HepG2 (cell line): ENCODE measurements at regions not wholly inside any gene's neighbourhood (a gene's known extent, or its start where the extent isn't known, plus 50 kb on each side); places are given as distances from the start of the nearest gene placed in this dataset.

Experiments
- ATAC-seq: fragments of 200-7000 bp; cut with Tn5 transposase; 3 replicates; pipeline ENCODE4 v1.9.1; 2020; ENCODE audit warnings: mild to moderate bottlenecking, moderate library complexity
- BruUV-seq: library from RNA; stranded (reverse); fragments of 400-500 nt; replicated peaks from 2 replicates; lab custom pipeline; 2021; lab: Mats Ljungman, UMichigan
- CTCF ChIA-PET: fragments of 300-600 bp; formaldehyde crosslinking; extraction: SDS; loops from one replicate; lab custom pipeline; 2021; ENCODE audit warnings: low total read pairs, inconsistent platforms, low intra/inter-chr PET ratio; lab: Yijun Ruan, JAX
- POLR2A ChIA-PET: fragments of 350-600 bp; sonication (Branson Sonifier 250); formaldehyde crosslinking; loops from one replicate; lab custom pipeline; 2020; ENCODE audit warnings: antibody characterized with exemption, inconsistent platforms; lab: Yijun Ruan, JAX
- DNase-seq: peaks from one replicate; pipeline ENCODE4 v3.0.0-alpha.2; 2015; ENCODE audit warnings: low spot score
- FAIRE-seq: peaks from 3 replicates; lab custom pipeline; 2011; peaks lifted over from hg19 to GRCh38; lab: Jason Lieb, UNC
- H2AFZ ChIP-seq: one replicate; pipeline ENCODE4 v1.6.1; 2011; ENCODE audit warnings: low read length, inconsistent platforms
- H3K27ac ChIP-seq: fragments of 300-600 bp; 3 replicates; pipeline ENCODE4 v1.8.0; 2011; ENCODE audit warnings: mixed run types, mild to moderate bottlenecking, mixed read lengths, low read length, inconsistent platforms; ENCODE audit not compliant: insufficient read depth; ENCODE audit errors: extremely low read length
- H3K27me3 ChIP-seq, 2 experiments: fragments of 200-600 bp in 1 of 2; 2 replicates in 1 of 2; 3 replicates in 1 of 2; pipeline versions ENCODE4 v1.6.0 to v1.8.0; 2011; ENCODE audit warnings: low read length in 2 of 2, mild to moderate bottlenecking in 2 of 2, moderate library complexity in 2 of 2, inconsistent platforms in 1 of 2; ENCODE audit not compliant: insufficient read depth in 2 of 2, control insufficient read depth in 1 of 2
- H3K36me3 ChIP-seq, 2 experiments: fragments of 200-600 bp in 1 of 2; replicated peaks in 1 of 2; 2 replicates in 1 of 2; 3 replicates in 1 of 2; pipeline versions ENCODE4 v1.5.1 to v1.8.0; 2011; ENCODE audit warnings: low read length in 2 of 2, inconsistent platforms in 1 of 2; ENCODE audit not compliant: insufficient read depth in 2 of 2, control insufficient read depth in 1 of 2
- H3K4me1 ChIP-seq: 2 replicates; pipeline ENCODE4 v1.5.1; 2012; ENCODE audit warnings: low read length, inconsistent platforms; ENCODE audit not compliant: insufficient read depth
- H3K4me2 ChIP-seq: 2 replicates; pipeline ENCODE4 v1.6.0; 2011; ENCODE audit warnings: low read depth, low read length, inconsistent platforms
- H3K4me3 ChIP-seq, 3 experiments: fragments of 200-600 bp in 1 of 3; sonication (generic), shearing (Covaris generic) in 1 of 3; replicated peaks in 1 of 3; 2 replicates each; pipeline ENCODE4 v1.5.1; 2011 to 2016; ENCODE audit warnings: low read length in 3 of 3, inconsistent platforms in 2 of 3, low read depth in 2 of 3, mild to moderate bottlenecking in 2 of 3, control low read depth in 1 of 3, mixed read lengths in 1 of 3; ENCODE audit not compliant: insufficient read depth in 1 of 3
- H3K79me2 ChIP-seq: one replicate; pipeline ENCODE4 v1.6.1; 2011; ENCODE audit warnings: low read length, inconsistent platforms; ENCODE audit not compliant: insufficient read depth
- H3K9ac ChIP-seq: 2 replicates; pipeline ENCODE4 v1.6.0; 2011; ENCODE audit warnings: mild to moderate bottlenecking, low read depth, low read length, inconsistent platforms; ENCODE audit not compliant: insufficient read depth
- H3K9me3 ChIP-seq: 2 replicates; pipeline ENCODE4 v1.5.1; 2012; ENCODE audit warnings: mild to moderate bottlenecking, low read length
- H4K20me1 ChIP-seq: 2 replicates; pipeline ENCODE4 v1.6.0; 2011; ENCODE audit warnings: inconsistent platforms, mild to moderate bottlenecking, low read length, moderate library complexity; ENCODE audit not compliant: insufficient read depth
- CEBPG ChIP-seq: IDR thresholded peaks from 2 replicates; pipeline ENCODE4 v1.6.1; 2016
- FOXK2 ChIP-seq: fragments of 450-650 bp; IDR thresholded peaks from 2 replicates; pipeline ENCODE4 v1.6.1; 2016
- FOXO1 ChIP-seq: sonication (generic); formaldehyde crosslinking; IDR thresholded peaks from 2 replicates; pipeline ENCODE4 v1.4.0; 2020; ENCODE audit warnings: missing genetic modification reagents
- MIER2 ChIP-seq: IDR thresholded peaks from 2 replicates; pipeline ENCODE4 v1.6.1; 2016; ENCODE audit warnings: missing biosample characterization, missing genetic modification reagents
- NFIC ChIP-seq: IDR thresholded peaks from 2 replicates; pipeline ENCODE4 v1.6.1; 2012; ENCODE audit warnings: mild to moderate bottlenecking, low read length, inconsistent platforms
- NONO ChIP-seq, 2 experiments: fragments of 450-650 bp in 1 of 2; sonication (generic) in 1 of 2; formaldehyde crosslinking in 1 of 2; IDR thresholded peaks in 1 of 2; conservative IDR thresholded peaks in 1 of 2; 2 replicates each; pipeline versions ENCODE4 v1.6.1 to v1.8.0; 2017 to 2022; ENCODE audit warnings: mild to moderate bottlenecking in 1 of 2, missing genetic modification reagents in 1 of 2, moderate library complexity in 1 of 2
- SALL1 ChIP-seq: sonication (generic); formaldehyde crosslinking; IDR thresholded peaks from 2 replicates; pipeline ENCODE4 v1.8.0; 2022; ENCODE audit warnings: mild to moderate bottlenecking, missing genetic modification reagents
- SIN3B ChIP-seq: fragments of 150-350 bp; IDR thresholded peaks from 2 replicates; pipeline ENCODE4 v1.6.1; 2014; ENCODE audit warnings: low read length
- ZSCAN29 ChIP-seq: sonication (generic); formaldehyde crosslinking; conservative IDR thresholded peaks from 2 replicates; pipeline ENCODE4 v1.4.0; 2020; ENCODE audit warnings: mild to moderate bottlenecking, missing genetic modification reagents
- WGBS: methylation state at CpG from one replicate; pipeline ENCODE4 v1.1.6; 2017; ENCODE audit warnings: low lambda C conversion rate; 5-methylcytosine and 5-hydroxymethylcytosine counted together
- in situ Hi-C: cut with HindIII; loops from 2 replicates; pipeline ENCODE4 v1.10.0; 2017; ENCODE audit warnings: low pct_unique_long_range_greater_than_20kb; ENCODE audit not compliant: extremely low pct_ligation_motif_present
- intact Hi-C: fragments of 100-400 bp; cut with micrococcal nuclease; formaldehyde crosslinking; loops from one replicate; pipeline ENCODE4 v1.10.0; 2022; ENCODE audit not compliant: unreplicated experiment
- TF ChIP-seq, protein P1 (sequence below): sonication (generic); formaldehyde crosslinking; conservative IDR thresholded peaks from 2 replicates; pipeline ENCODE4 v1.5.0; 2020; ENCODE audit warnings: missing genetic modification reagents
- TF ChIP-seq, protein P2 (sequence below): sonication (generic); formaldehyde crosslinking; IDR thresholded peaks from 2 replicates; pipeline ENCODE4 v1.4.0; 2020; ENCODE audit warnings: mild to moderate bottlenecking, missing genetic modification reagents
- TF ChIP-seq, protein P3 (sequence below): sonication (generic); formaldehyde crosslinking; IDR thresholded peaks from 2 replicates; pipeline ENCODE4 v1.5.1; 2020; ENCODE audit warnings: missing genetic modification reagents, mild to moderate bottlenecking, borderline replicate concordance
- TF ChIP-seq, protein P4 (sequence below): sonication (generic); formaldehyde crosslinking; IDR thresholded peaks from 2 replicates; pipeline ENCODE4 v1.5.0; 2020; ENCODE audit warnings: mild to moderate bottlenecking, missing genetic modification reagents
- TF ChIP-seq, protein P5 (sequence below): sonication (generic); formaldehyde crosslinking; IDR thresholded peaks from 2 replicates; pipeline ENCODE4 v1.4.0; 2020; ENCODE audit warnings: missing genetic modification reagents

DNA sequence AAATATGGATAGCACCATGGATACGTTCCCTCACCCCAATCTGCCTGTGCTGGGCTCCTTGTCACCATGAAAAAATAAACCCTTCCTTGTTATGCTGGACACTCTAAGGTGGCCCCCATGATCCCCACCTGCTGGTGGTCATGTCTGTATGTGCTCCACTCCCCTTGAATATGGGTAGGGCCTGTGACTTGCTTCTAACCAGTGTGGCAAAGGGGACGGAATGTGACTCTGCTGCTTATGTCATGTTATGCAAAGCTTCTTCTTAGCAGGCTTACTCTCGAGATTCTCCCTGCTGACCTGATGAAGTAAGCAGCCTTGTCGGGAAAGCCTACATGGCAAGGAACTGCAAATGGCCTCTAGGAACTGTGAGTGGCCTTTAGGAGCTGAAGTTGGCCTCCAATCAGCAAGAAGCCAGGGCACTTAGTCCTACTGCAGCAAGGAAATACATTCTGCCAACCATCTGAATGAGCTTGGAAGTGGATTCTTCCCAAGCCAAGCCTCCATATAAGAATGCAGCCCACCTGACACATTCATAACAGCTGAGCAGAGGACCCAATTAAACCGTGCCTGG is 159.9 kb downstream of the CCDC34 start (continued):
- TF ChIP-seq, protein P1, sequence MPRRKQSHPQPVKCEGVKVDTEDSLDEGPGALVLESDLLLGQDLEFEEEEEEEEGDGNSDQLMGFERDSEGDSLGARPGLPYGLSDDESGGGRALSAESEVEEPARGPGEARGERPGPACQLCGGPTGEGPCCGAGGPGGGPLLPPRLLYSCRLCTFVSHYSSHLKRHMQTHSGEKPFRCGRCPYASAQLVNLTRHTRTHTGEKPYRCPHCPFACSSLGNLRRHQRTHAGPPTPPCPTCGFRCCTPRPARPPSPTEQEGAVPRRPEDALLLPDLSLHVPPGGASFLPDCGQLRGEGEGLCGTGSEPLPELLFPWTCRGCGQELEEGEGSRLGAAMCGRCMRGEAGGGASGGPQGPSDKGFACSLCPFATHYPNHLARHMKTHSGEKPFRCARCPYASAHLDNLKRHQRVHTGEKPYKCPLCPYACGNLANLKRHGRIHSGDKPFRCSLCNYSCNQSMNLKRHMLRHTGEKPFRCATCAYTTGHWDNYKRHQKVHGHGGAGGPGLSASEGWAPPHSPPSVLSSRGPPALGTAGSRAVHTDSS (CRISPR knock-in tag), result no peak
- TF ChIP-seq SIN3B (no peak), ZSCAN29 (CRISPR knock-in tag) (no peak), MIER2 (CRISPR knock-in tag) (no peak), FOXK2 (no peak)
- TF ChIP-seq, protein P2, sequence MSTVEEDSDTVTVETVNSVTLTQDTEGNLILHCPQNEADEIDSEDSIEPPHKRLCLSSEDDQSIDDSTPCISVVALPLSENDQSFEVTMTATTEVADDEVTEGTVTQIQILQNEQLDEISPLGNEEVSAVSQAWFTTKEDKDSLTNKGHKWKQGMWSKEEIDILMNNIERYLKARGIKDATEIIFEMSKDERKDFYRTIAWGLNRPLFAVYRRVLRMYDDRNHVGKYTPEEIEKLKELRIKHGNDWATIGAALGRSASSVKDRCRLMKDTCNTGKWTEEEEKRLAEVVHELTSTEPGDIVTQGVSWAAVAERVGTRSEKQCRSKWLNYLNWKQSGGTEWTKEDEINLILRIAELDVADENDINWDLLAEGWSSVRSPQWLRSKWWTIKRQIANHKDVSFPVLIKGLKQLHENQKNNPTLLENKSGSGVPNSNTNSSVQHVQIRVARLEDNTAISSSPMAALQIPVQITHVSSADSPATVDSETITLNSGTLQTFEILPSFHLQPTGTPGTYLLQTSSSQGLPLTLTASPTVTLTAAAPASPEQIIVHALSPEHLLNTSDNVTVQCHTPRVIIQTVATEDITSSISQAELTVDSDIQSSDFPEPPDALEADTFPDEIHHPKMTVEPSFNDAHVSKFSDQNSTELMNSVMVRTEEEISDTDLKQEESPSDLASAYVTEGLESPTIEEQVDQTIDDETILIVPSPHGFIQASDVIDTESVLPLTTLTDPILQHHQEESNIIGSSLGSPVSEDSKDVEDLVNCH (CRISPR knock-in tag), result no peak
- TF ChIP-seq, all 625 proteins: peak for 0

DNA sequence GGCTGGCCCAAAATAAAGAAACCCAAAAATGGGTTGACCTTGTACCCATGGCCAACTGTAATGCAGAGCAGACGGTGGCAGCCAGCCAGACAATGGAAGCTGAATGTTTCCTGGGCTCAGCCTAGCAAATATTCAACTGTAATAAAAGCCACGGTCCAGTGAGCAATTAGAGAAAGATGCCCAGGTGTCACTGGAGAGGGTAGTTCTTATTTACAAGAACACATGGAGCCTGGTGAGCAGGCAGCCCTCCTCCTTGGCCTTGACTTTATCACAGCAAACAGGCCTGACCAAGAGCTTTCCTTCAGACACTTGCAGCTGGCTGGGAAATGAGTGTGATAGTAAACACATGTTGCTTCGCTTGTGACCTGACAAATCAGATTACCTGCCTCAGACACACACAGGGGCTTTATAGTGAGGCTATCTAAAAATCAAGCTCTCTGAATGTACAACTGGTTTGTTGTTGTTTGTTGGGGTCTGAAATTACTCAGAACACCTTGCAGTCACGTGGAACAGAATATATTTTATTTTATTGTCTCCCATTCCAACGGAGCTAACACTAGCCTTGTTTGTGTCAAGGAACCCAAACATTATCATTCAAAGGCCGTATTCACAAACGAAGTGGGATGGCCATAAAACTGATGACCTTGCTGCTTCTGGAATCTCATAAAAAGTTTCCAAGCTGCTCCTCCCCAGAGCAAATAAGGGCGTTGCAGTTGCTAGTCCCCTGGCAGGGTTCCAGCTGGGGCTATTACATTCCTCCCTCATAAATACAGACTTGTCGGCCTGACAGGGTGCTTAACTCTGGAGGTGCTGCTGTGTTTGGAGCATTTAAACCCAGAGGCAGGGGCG is 161.1 kb downstream of the BBOX1 start:
- no peaks in the 10 kb centered on the region for H4K20me1 ChIP-seq
- H3K36me3 ChIP-seq, result no peaks in the 10 kb centered on the region
- ATAC-seq (peak; percentile 93), DNase-seq (peak; percentile 96), FAIRE-seq (peak; percentile 70)
- POLR2A ChIA-PET, result interaction anchor here (0.9 to 1.4 kb wide), 4 partner anchors 14 to 305 kb away, joined by 3 to 9 read pairs (median 4); partner anchors contain the start of gene LGR4
- H3K27ac ChIP-seq, result peak overlapping the region; percentile 46
- CTCF ChIA-PET, result no interaction called here
- peak overlapping the region; percentile 22 for H3K9ac ChIP-seq
- H3K27me3 ChIP-seq, result no peaks in the 10 kb centered on the region
- peak overlapping the region; percentile 90 for H3K4me2 ChIP-seq
- H2AFZ ChIP-seq, result no peak overlapping the region
- intact Hi-C loops (loop anchor here (1.0 to 5.0 kb wide), 4 partner anchors 33 to 196 kb away; partner anchors contain the start of gene CCDC34), in situ Hi-C loops (loop anchor here (5.0 kb wide), 1 partner anchor 91 kb away; no protein-coding TSS in a partner anchor)
- no peaks in the 10 kb centered on the region for H3K79me2 ChIP-seq
- H3K9me3 ChIP-seq, result no peaks in the 10 kb centered on the region
- 1% methylated on average over 10 of the region's 10 CpGs for WGBS
- BruUV-seq, result no TSS peak
- H3K4me3 ChIP-seq, result peak overlapping the region in 2 of 3 experiments; percentile 27 to 51; a peak in 4 of 6 replicates
- H3K4me1 ChIP-seq, result peaks cover 47% of the 10 kb centered on the region
- TF ChIP-seq, protein P3, sequence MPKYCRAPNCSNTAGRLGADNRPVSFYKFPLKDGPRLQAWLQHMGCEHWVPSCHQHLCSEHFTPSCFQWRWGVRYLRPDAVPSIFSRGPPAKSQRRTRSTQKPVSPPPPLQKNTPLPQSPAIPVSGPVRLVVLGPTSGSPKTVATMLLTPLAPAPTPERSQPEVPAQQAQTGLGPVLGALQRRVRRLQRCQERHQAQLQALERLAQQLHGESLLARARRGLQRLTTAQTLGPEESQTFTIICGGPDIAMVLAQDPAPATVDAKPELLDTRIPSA (CRISPR knock-in tag), result no peak
- no peak for TF ChIP-seq NONO (IDR thresholded peaks at IDR 0.05)
- no peak for TF ChIP-seq NONO (CRISPR knock-in tag; conservative IDR thresholded peaks at IDR 0.05)
- TF ChIP-seq SALL1 (CRISPR knock-in tag), result peak; percentile 92
- TF ChIP-seq FOXO1 (CRISPR knock-in tag), result no peak
- peak; percentile 28; the same call in 1 of the 2 replicates for TF ChIP-seq CEBPG (CRISPR knock-in tag)
- peak; percentile 85 for TF ChIP-seq NFIC
- TF ChIP-seq, protein P4, sequence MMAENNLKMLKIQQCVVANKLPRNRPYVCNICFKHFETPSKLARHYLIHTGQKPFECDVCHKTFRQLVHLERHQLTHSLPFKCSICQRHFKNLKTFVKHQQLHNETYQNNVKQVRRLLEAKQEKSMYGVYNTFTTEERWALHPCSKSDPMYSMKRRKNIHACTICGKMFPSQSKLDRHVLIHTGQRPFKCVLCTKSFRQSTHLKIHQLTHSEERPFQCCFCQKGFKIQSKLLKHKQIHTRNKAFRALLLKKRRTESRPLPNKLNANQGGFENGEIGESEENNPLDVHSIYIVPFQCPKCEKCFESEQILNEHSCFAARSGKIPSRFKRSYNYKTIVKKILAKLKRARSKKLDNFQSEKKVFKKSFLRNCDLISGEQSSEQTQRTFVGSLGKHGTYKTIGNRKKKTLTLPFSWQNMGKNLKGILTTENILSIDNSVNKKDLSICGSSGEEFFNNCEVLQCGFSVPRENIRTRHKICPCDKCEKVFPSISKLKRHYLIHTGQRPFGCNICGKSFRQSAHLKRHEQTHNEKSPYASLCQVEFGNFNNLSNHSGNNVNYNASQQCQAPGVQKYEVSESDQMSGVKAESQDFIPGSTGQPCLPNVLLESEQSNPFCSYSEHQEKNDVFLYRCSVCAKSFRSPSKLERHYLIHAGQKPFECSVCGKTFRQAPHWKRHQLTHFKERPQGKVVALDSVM, result no peak; the same call in 1 of the 2 replicates
- TF ChIP-seq, protein P5, sequence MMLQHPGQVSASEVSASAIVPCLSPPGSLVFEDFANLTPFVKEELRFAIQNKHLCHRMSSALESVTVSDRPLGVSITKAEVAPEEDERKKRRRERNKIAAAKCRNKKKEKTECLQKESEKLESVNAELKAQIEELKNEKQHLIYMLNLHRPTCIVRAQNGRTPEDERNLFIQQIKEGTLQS, result 0 out of 2 replicates have a peak, but pooled peaks have one; percentile 11
